GM12878 (cell line): ENCODE measurements at regions not wholly inside any gene's neighbourhood (a gene's known extent, or its start where the extent isn't known, plus 50 kb on each side); places are given as distances from the start of the nearest gene placed in this dataset.

Experiments
- ATAC-seq: fragments of 200-7000 bp; cut with Tn5 transposase; 3 replicates; pipeline ENCODE4 v1.9.1; 2020; ENCODE audit warnings: mild to moderate bottlenecking, moderate library complexity
- BruUV-seq: library from RNA; stranded (reverse); fragments of 400-500 nt; replicated peaks from 2 replicates; lab custom pipeline; 2021; lab: Mats Ljungman, UMichigan
- CTCF ChIA-PET: fragments of 300-600 bp; sonication (Branson Sonifier 250); formaldehyde crosslinking; extraction: SDS; loops from one replicate; lab custom pipeline; 2021; ENCODE audit warnings: inconsistent platforms; lab: Yijun Ruan, JAX
- POLR2A ChIA-PET: fragments of 350-600 bp; formaldehyde crosslinking; extraction: SDS; loops from one replicate; lab custom pipeline; 2021; ENCODE audit warnings: inconsistent platforms; lab: Charles Lee
- RAD21 ChIA-PET: fragments of 300-600 bp; sonication (Branson Sonifier 250); formaldehyde crosslinking; loops from one replicate; lab custom pipeline; 2023; ENCODE audit warnings: antibody characterized with exemption; ENCODE audit not compliant: unreplicated experiment; lab: Charles Lee
- SMC1A ChIA-PET: fragments of 300-600 bp; sonication (Branson Sonifier 250); formaldehyde crosslinking; loops from one replicate; lab custom pipeline; 2023; ENCODE audit not compliant: unreplicated experiment, uncharacterized antibody; lab: Charles Lee
- DNase-seq: peaks from one replicate; pipeline ENCODE4 v3.0.0-alpha.2; 2011; ENCODE audit warnings: low read depth, low spot score
- FAIRE-seq: peaks from 3 replicates; lab custom pipeline; 2011; peaks lifted over from hg19 to GRCh38; lab: Jason Lieb, UNC
- H2AFZ ChIP-seq: 2 replicates; pipeline ENCODE4 v1.6.0; 2011; ENCODE audit warnings: low read depth, low read length, control low read depth; ENCODE audit not compliant: control insufficient read depth
- H3K27ac ChIP-seq: 2 replicates; pipeline ENCODE4 v1.5.1; 2011; ENCODE audit warnings: control low read depth; ENCODE audit not compliant: control insufficient read depth, insufficient read depth
- H3K27me3 ChIP-seq, 2 experiments: replicated peaks in 1 of 2; 2 replicates each; pipeline versions ENCODE4 v1.6.0 to v1.6.1; 2011; ENCODE audit warnings: low read length in 1 of 2; ENCODE audit not compliant: control insufficient read depth in 2 of 2, insufficient read depth in 2 of 2
- H3K36me3 ChIP-seq, 2 experiments: 2 replicates each; pipeline ENCODE4 v1.5.1; 2011; ENCODE audit warnings: low read length in 1 of 2; ENCODE audit not compliant: control insufficient read depth in 2 of 2, insufficient read depth in 2 of 2
- H3K4me1 ChIP-seq: 2 replicates; pipeline ENCODE4 v1.6.1; 2011; ENCODE audit warnings: mild to moderate bottlenecking, low read length, moderate library complexity, mixed read lengths; ENCODE audit not compliant: control insufficient read depth, insufficient read depth
- H3K4me2 ChIP-seq: 2 replicates; pipeline ENCODE4 v1.6.0; 2011; ENCODE audit warnings: control low read depth; ENCODE audit not compliant: control insufficient read depth, insufficient read depth
- H3K4me3 ChIP-seq: fragments of 200-600 bp; sonication (generic); 2 replicates; pipeline ENCODE4 v1.5.1; 2016
- H3K79me2 ChIP-seq: 2 replicates; pipeline ENCODE4 v1.6.0; 2011; ENCODE audit warnings: low read length; ENCODE audit not compliant: control insufficient read depth, insufficient read depth
- H3K9ac ChIP-seq: 2 replicates; pipeline ENCODE4 v1.8.0; 2011; ENCODE audit warnings: low read length, control low read depth, mixed read lengths; ENCODE audit not compliant: control insufficient read depth, insufficient read depth
- H3K9me3 ChIP-seq: replicated peaks from 3 replicates; pipeline ENCODE4 v1.5.1; 2011; ENCODE audit warnings: mild to moderate bottlenecking, low read length; ENCODE audit not compliant: control insufficient read depth, insufficient read depth
- H4K20me1 ChIP-seq: 2 replicates; pipeline ENCODE4 v1.6.0; 2011; ENCODE audit not compliant: control insufficient read depth, insufficient read depth
- BCL11A ChIP-seq: IDR thresholded peaks from 2 replicates; pipeline ENCODE4 v1.6.1; 2011; ENCODE audit warnings: low read depth, low read length
- CBX3 ChIP-seq: fragments of 200-600 bp; sonication (generic); IDR thresholded peaks from 2 replicates; pipeline ENCODE4 v1.6.1; 2016; ENCODE audit warnings: low read depth, borderline replicate concordance
- CBX5 ChIP-seq: sonication (generic); IDR thresholded peaks from 2 replicates; pipeline ENCODE4 v1.6.1; 2016; ENCODE audit warnings: low read depth, moderate library complexity, mild to moderate bottlenecking, inconsistent platforms
- HCFC1 ChIP-seq: fragments of 150-350 bp; IDR thresholded peaks from 2 replicates; pipeline ENCODE4 v1.6.1; 2014; ENCODE audit warnings: low read length
- IRF4 ChIP-seq: IDR thresholded peaks from 2 replicates; pipeline ENCODE4 v1.6.1; 2011; ENCODE audit warnings: low read depth, low read length
- KDM1A ChIP-seq: fragments of 200-600 bp; sonication (generic); IDR thresholded peaks from 2 replicates; pipeline ENCODE4 v1.6.1; 2016; ENCODE audit warnings: borderline replicate concordance
- MYC ChIP-seq: IDR thresholded peaks from 2 replicates; pipeline ENCODE4 v1.6.1; 2011; ENCODE audit warnings: mild to moderate bottlenecking, low read length, moderate library complexity, inconsistent platforms; ENCODE audit not compliant: insufficient read depth, insufficient replicate concordance, insufficient read length, severe bottlenecking
- NR2C2 ChIP-seq: IDR thresholded peaks from 2 replicates; pipeline ENCODE4 v1.6.1; 2011; ENCODE audit warnings: borderline replicate concordance, low read depth; ENCODE audit not compliant: control insufficient read depth, insufficient read length
- NR2F1 ChIP-seq: fragments of 450-650 bp; conservative IDR thresholded peaks from 2 replicates; pipeline ENCODE4 v1.6.1; 2017; ENCODE audit warnings: mild to moderate bottlenecking
- POLR2AphosphoS2 ChIP-seq: IDR thresholded peaks from 2 replicates; pipeline ENCODE4 v1.6.1; 2011; ENCODE audit warnings: low read depth, mild to moderate bottlenecking, low read length, improper control_type of control experiment, moderate library complexity
- POLR2AphosphoS5 ChIP-seq: IDR thresholded peaks from 2 replicates; pipeline ENCODE4 v1.6.1; 2011; ENCODE audit warnings: mild to moderate bottlenecking, low read length, inconsistent platforms
- WRNIP1 ChIP-seq: IDR thresholded peaks from 2 replicates; pipeline ENCODE4 v1.6.1; 2011; ENCODE audit warnings: low read depth, low read length, improper control_type of control experiment, borderline replicate concordance
- WGBS: methylation state at CpG from one replicate; pipeline ENCODE4 v1.1.6; 2016; ENCODE audit warnings: low lambda C conversion rate; ENCODE audit not compliant: insufficient replicate concordance, insufficient coverage; ENCODE audit errors: missing lambda C conversion rate; 5-methylcytosine and 5-hydroxymethylcytosine counted together
- in situ Hi-C: fragments of 300-500 bp; cut with MboI; formaldehyde crosslinking; loops from 9 replicates; pipeline ENCODE4 v1.14.3; 2018; ENCODE audit warnings: mixed read lengths
- intact Hi-C: fragments of 100-400 bp; cut with micrococcal nuclease; formaldehyde crosslinking; loops from one replicate; pipeline ENCODE4 v1.14.2; 2022; ENCODE audit not compliant: unreplicated experiment
- TF ChIP-seq, protein P1 (sequence below): fragments of 450-650 bp; IDR thresholded peaks from 2 replicates; pipeline ENCODE4 v1.6.1; 2017; ENCODE audit warnings: antibody characterized with exemption, mild to moderate bottlenecking, moderate library complexity
- TF ChIP-seq, protein P2 (sequence below): fragments of 450-650 bp; conservative IDR thresholded peaks from 2 replicates; pipeline ENCODE4 v1.6.1; 2017; ENCODE audit warnings: mild to moderate bottlenecking, moderate library complexity

DNA sequence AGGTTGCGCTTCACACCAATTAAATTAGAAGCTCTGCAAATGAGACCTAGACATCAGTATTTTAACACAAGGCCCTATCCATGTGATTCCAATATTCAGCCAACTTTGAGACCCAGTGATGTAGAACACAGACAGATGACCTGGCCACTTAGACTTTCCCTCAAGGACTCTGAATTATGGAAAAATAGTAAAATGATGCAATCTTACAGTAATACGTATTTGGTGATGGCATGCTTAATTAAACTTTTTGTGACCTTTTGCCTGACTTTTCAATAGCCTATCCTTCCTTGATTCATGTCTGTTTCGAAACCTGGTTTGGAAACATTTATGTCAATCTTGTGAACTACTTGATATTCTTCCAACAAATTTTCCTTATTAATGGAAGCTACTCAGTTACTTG is 521.2 kb downstream of the KCNA4 start:
- in situ Hi-C loops, result no loop called here
- Histone ChIP-seq H3K27ac (no peak overlapping the region), H3K36me3 (no peaks in the 10 kb centered on the region), H3K4me3 (no peak overlapping the region), H4K20me1 (no peaks in the 10 kb centered on the region), H3K4me2 (no peak overlapping the region), H2AFZ (no peak overlapping the region), H3K9ac (no peak overlapping the region), H3K9me3 (no peaks in the 10 kb centered on the region), H3K4me1 (no peaks in the 10 kb centered on the region), H3K27me3 (no peaks in the 10 kb centered on the region), H3K79me2 (no peaks in the 10 kb centered on the region)
- ChIA-PET RAD21 (no interaction called here), CTCF (interaction anchor here (0.6 to 1.6 kb wide), 2 partner anchors 10 to 25 kb away, joined by 3 to 5 read pairs; no protein-coding TSS in a partner anchor), SMC1A (no interaction called here), POLR2A (no interaction called here)
- FAIRE-seq (no peak), DNase-seq (no peak), ATAC-seq (no peak)
- no TSS peak for BruUV-seq
- WGBS, result 23% methylated on average over 3 of the region's 3 CpGs
- no peak for TF ChIP-seq POLR2AphosphoS5
- TF ChIP-seq, protein P1, sequence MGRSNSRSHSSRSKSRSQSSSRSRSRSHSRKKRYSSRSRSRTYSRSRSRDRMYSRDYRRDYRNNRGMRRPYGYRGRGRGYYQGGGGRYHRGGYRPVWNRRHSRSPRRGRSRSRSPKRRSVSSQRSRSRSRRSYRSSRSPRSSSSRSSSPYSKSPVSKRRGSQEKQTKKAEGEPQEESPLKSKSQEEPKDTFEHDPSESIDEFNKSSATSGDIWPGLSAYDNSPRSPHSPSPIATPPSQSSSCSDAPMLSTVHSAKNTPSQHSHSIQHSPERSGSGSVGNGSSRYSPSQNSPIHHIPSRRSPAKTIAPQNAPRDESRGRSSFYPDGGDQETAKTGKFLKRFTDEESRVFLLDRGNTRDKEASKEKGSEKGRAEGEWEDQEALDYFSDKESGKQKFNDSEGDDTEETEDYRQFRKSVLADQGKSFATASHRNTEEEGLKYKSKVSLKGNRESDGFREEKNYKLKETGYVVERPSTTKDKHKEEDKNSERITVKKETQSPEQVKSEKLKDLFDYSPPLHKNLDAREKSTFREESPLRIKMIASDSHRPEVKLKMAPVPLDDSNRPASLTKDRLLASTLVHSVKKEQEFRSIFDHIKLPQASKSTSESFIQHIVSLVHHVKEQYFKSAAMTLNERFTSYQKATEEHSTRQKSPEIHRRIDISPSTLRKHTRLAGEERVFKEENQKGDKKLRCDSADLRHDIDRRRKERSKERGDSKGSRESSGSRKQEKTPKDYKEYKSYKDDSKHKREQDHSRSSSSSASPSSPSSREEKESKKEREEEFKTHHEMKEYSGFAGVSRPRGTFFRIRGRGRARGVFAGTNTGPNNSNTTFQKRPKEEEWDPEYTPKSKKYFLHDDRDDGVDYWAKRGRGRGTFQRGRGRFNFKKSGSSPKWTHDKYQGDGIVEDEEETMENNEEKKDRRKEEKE, result no peak
- no peak for TF ChIP-seq BCL11A
- no peak for TF ChIP-seq CBX3
- no peak for TF ChIP-seq IRF4
- no peak for TF ChIP-seq KDM1A
- no peak for TF ChIP-seq WRNIP1
- TF ChIP-seq, protein P2, sequence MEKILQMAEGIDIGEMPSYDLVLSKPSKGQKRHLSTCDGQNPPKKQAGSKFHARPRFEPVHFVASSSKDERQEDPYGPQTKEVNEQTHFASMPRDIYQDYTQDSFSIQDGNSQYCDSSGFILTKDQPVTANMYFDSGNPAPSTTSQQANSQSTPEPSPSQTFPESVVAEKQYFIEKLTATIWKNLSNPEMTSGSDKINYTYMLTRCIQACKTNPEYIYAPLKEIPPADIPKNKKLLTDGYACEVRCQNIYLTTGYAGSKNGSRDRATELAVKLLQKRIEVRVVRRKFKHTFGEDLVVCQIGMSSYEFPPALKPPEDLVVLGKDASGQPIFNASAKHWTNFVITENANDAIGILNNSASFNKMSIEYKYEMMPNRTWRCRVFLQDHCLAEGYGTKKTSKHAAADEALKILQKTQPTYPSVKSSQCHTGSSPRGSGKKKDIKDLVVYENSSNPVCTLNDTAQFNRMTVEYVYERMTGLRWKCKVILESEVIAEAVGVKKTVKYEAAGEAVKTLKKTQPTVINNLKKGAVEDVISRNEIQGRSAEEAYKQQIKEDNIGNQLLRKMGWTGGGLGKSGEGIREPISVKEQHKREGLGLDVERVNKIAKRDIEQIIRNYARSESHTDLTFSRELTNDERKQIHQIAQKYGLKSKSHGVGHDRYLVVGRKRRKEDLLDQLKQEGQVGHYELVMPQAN, result no peak
- no peak for TF ChIP-seq NR2F1
- TF ChIP-seq POLR2AphosphoS2, result no peak
- no peak for TF ChIP-seq NR2C2
- TF ChIP-seq HCFC1, result no peak
- no peak for TF ChIP-seq CBX5
- no peak for TF ChIP-seq MYC
- intact Hi-C loops, result no loop called here
